GM18907 (cell line): ENCODE measurements at regions not wholly inside any gene's neighbourhood (a gene's known extent, or its start where the extent isn't known, plus 50 kb on each side); places are given as distances from the start of the nearest gene placed in this dataset.

Experiments
- ATAC-seq: cut with Tn5 transposase; IDR thresholded peaks from one replicate; pipeline ENCODE4 v1.9.1; 2021; ENCODE audit warnings: mild to moderate bottlenecking, moderate library complexity; ENCODE audit not compliant: unreplicated experiment

DNA sequence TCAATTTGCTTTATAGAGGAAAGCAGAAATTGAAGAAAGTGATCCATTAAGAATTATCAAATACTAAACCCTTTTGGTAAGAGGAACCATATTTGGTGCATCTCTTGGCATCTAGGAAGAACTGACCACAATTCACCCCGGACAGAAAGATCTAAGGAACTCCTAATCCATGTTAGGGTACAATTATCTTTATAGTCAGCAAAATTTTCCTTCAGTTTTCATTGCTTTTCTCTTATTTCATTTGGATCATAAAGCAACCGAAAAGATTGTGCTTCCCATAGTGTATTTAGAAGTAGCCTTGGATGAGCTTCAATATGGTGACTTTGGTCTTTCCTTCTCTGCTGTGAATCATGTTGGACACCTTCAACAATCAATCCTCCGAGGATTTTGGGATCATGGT, 50.1 kb upstream of the IGFBP5 start:
- ATAC-seq = no peak
